HG02973 (cell line): ENCODE measurements at regions not wholly inside any gene's neighbourhood (a gene's known extent, or its start where the extent isn't known, plus 50 kb on each side); places are given as distances from the start of the nearest gene placed in this dataset.

ENCODE experiments used
- ATAC-seq: cut with Tn5 transposase; IDR thresholded peaks from one replicate; pipeline ENCODE4 v1.9.1; 2021; ENCODE audit warnings: moderate library complexity; ENCODE audit not compliant: unreplicated experiment

- no peak for ATAC-seq
Measured at GRCh38 chr5:133778636-133779035, 166.3 kb upstream of the FSTL4 start.

DNA sequence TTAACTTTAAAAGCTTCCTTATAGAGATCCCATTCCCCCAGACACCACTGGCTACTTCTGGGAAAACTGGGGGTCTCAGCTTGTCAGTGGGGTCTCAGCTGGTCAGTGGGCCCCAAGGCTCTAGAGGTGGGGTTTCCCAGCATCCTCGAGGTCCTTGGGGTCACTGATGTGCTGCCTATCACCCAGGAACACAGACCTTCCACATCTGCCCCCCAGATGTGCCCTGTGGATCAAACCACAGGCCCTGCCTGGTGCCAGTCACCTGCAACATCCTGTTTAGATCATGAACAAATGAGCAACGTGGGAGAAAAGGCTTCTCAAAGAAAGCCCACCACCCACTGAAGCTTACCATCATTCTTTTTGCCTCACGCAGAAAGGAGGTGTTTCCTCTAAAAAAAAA, 165.6 kb upstream of the FSTL4 start:
- ATAC-seq, result no peak

DNA sequence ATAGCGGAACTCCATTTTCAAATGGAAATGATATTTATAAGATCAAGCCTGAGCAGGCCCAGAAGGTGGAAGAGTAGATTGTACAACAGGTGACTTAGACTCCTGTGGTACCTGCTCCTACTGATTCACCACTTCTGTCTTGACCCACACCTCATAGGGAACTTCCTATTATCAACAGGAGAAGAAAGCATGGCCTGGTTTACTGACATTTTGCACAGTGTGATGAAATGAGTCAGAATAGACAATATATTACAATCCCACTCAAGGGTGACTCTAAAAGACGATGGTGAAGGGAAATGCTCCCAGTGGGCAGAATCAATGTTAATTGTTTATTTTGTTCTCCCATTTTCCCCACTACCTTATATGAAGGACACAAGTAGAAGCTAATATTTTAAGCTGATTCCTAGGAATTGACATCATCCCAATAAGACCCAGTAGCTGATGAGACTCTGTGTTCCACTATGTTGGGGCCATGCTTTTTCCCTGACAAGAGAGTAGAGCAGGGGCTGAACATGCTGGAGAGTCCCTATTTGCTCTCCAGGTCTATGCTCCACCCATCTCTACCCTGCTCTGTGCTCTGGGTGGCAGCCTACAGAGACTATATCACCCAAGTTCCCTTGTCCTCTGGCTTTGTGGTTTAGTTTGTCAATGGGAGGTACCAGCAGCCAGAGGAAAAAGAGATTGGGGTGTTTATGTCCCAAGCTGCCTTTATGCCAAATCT, 163.4 kb upstream of the FSTL4 start:
- no peak for ATAC-seq

DNA sequence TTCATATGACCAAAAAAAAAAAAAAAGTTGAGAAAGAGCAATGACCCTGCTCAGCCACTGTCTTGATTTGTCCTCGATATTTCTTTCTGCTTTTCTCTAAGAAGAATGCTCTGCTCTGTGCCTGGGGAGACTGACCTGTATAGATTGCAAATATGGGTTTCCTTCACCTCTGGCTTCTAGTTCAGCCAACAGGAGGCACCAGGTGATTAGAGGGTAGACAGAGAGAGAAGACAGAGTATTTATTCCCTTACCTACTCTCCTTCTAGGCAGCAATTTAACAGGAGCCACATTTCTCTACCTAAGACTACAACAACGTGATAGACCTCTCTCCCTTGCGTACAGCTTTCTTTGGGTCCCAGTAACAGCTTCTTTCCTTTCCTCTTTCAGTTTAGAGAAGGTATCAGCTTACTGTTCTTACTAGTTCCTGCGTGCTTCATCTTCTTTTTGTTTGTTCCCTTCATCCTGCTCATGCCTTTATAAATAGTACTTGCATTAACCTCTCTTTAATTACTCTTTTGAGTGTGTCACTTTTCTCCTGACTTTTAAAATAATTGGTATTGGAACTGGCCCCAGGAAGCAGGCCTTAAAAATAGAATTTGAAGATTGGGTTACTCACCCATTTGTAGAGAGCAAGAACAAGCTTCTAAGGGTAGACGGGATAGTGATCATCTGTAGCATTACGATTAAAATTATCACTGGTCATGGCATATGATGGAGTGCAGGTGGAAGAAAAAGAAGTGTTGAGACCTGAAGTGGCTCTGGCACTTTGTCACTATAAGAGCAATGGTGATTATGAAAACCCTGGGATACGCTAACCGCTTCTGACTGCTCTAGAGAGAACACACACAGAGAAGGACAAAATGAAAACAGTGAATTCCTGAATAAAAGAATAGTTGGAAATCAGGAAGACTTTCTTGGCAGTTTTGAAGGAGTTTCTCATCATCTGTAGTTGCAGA, 161.2 kb upstream of the FSTL4 start:
- no peak for ATAC-seq

GRCh38 chr5:133769842-133770241, 157.5 kb upstream of the FSTL4 start:
- ATAC-seq, result no peak

- ATAC-seq, result no peak
Measured at GRCh38 chr5:133763744-133764143, 151.4 kb upstream of the FSTL4 start.

GRCh38 chr5:133761632-133762031, 149.3 kb upstream of the FSTL4 start:
- no peak for ATAC-seq

- no peak for ATAC-seq
Measured at GRCh38 chr5:133760532-133760931, 148.2 kb upstream of the FSTL4 start.

- ATAC-seq, result no peak
Measured at GRCh38 chr5:133758641-133759040, 146.3 kb upstream of the FSTL4 start.

DNA sequence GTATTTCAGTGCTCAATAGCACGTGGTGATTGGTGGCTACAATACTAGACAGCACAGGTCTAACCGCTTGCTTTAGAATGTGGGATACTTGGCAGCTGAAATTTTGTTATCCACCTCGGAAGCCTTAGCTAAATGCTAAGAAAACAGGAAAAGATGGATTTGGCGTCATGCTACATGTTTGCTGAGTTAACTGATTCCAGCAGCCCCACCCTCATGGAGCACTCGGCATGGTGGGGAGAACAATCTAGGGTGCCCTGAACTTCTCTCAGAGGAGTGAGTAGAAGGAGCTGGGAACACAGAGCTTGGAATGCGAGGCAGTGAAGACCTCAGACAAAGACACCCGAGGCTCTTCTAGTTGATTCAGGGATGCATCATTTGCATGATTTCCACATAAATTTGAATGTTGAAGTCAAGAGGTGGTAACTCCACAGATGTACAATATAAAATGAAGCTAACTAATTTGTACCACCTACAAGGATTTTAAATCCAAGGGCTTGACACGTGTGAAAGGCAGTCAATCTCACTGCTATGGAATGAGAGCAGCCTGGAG, 145.1 kb upstream of the FSTL4 start:
- no peak for ATAC-seq

DNA sequence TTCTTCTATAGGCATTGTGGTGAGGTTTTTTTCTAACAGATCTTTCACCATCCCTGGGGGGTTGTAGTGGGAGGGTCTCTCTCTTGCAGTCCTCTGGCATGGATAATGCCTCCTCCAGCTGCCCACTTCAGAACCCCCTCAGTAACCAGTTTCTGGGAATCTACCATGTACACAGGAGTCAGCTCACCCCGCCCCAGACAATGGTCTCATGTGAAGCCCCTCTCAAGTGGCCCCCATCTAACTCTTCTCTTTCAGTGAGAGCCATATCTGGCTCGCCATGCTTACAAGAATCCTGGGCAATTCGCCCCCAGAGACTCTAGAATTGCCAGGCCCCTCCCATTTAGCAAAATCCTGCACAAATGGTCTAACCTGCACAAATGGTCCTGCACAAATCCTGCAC, 144.4 kb upstream of the FSTL4 start:
- ATAC-seq, result no peak

GRCh38 chr5:133756036-133756435, 143.7 kb upstream of the FSTL4 start:
- no peak for ATAC-seq

- no peak for ATAC-seq
Measured at GRCh38 chr5:133754575-133755169, 142.3 kb upstream of the FSTL4 start.

- no peak for ATAC-seq
Measured at GRCh38 chr5:133753856-133754255, 141.5 kb upstream of the FSTL4 start.

DNA sequence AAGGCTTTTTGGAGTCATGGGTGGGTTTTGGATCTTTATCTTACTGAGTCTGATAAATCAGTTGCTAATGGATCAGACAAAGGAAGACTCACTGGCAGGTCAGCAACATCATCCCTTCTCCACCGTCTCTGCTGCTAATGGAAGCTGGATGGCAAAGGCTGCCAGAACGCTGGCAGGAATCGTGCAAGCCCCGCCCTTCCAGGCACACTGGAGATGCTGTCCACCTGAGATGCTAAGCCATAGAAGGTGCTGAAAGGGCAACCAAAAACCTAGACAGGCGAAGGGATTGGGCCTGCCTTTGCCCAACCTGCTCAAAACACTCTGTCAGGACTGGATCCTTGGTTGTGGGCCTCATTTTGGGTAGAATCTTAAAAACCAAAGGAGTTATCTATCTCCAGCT, 139.5 kb upstream of the FSTL4 start:
- no peak for ATAC-seq

DNA sequence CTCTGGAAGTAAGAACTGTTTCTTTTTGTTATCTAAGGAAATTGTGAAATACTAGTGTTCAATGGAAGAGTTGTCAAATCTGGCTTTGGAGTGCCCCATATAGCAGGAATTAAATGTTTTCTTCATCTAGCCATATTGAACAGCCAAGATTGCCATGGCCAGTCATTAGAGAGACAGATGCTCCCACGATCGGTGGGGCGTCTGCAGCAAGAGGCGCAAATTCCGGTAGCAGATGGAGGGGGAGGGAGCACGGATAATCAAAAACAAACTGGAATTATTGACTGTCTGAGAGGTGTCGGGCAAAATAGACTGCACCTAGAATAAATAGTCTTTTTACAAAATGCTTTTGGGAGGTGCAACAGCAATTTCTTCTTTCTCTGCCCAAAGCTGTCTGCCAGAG, 139.1 kb upstream of the FSTL4 start:
- no peak for ATAC-seq

GRCh38 chr5:133750856-133751255, 138.5 kb upstream of the FSTL4 start:
- no peak for ATAC-seq

DNA sequence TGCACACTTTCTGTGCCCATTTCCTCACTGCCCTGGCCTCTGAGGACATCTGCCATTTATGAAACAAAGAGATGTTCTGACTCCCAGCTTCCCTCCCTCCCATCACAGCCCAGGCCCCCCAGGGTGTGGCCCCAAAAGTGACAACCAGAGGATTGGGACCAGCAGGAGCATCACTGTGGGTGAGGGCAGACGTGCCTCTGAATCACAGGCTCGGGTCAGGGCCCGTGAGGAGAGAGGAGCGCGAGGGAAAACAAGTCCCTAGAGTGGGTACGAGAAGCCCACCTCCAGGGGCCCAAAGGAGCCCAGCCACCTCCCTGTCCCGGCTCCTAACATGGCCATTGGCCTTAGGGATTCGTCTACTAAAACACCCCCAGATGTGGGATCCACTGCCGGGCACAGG, 138.0 kb upstream of the FSTL4 start:
- no peak for ATAC-seq

DNA sequence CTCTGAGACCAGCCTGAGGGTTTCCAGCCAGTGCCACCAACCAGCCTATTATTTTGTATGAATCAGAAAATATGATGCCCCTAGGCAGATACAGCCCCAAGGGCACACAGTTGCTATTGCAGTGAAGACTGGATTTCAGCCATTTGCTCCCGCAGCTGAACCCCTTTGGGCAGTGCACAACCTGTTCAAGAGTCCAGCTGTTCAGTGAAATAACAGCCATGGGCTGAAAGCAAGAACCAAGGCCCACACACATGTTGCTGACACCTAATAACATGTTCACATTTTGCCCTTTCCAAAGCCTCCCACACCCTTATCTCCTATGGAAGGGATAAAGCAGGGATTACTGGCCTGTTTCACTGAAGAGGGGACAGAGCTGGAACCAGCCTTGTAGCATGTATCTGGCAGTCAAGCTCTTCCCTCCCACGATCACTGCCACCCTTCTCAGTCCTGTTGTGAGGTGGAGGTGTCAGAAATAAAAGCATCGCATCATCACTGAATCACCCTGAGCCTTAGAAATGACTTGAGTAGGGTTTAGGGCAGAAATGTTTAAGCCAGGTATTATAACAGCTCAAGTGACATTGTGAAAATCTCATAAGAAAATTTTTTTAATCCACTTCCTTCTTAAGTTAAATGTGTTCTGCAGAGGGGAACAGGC, 137.1 kb upstream of the FSTL4 start:
- ATAC-seq, result no peak

- ATAC-seq, result no peak
Measured at GRCh38 chr5:133746834-133747233, 134.5 kb upstream of the FSTL4 start.

- no peak for ATAC-seq
Measured at GRCh38 chr5:133744960-133745308, 132.6 kb upstream of the FSTL4 start.
